GM12875 (cell line): ENCODE measurements at regions not wholly inside any gene's neighbourhood (a gene's known extent, or its start where the extent isn't known, plus 50 kb on each side); places are given as distances from the start of the nearest gene placed in this dataset.

ENCODE experiments used
- H3K4me3 ChIP-seq: one replicate; pipeline ENCODE4 v1.5.1; 2011; ENCODE audit warnings: low read depth, low read length, control low read depth
- CTCF ChIP-seq: IDR thresholded peaks from 2 replicates; pipeline ENCODE4 v1.5.1; 2011; ENCODE audit warnings: low read depth, mild to moderate bottlenecking, control low read depth, inconsistent platforms, low read length, moderate library complexity, borderline replicate concordance; ENCODE audit not compliant: insufficient read depth

DNA sequence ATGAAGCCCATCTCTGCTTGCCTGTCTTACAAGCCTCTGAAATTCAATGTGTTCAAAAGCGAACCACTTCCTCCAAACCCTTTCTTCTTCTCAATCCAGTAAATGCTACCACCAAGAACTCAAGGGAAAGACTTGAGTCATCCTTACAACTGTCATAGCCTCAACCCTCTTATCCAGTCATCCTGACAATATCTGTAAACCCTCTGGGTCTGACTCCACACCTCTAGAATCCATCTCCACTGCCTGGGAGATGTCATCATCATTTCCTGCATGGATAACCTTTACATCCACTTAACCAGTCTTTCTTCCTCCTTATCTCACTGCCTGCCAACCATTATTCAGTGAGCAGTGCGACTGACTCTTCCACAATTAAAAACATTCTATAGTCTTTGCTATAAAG, 441.1 kb downstream of the SETD4 start:
- no peak overlapping the region for H3K4me3 ChIP-seq
- TF ChIP-seq CTCF: no peak

DNA sequence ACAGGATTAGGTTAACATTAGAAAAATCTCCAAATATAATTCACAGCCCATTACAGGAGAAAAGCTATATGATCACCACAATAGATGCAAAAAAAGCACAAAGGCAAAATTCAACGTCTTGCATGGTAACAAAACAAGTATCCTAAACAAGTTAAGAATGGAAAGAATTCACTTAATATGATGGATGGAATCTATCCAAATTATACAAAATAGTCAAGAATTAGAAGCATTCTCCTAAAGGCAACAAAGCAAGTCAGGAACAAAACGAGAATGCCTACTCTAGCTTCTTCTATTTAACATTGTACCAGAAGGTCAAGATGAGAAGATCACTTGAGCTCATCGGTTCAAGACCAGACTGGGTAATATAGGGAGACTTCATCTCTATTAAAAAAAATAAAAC, 442.8 kb downstream of the SETD4 start:
- no peak for TF ChIP-seq CTCF
- no peak overlapping the region for H3K4me3 ChIP-seq

- H3K4me3 ChIP-seq: no peak overlapping the region
Observed at GRCh38 chr21:35616090-35616489, 444.2 kb downstream of the SETD4 start.

DNA sequence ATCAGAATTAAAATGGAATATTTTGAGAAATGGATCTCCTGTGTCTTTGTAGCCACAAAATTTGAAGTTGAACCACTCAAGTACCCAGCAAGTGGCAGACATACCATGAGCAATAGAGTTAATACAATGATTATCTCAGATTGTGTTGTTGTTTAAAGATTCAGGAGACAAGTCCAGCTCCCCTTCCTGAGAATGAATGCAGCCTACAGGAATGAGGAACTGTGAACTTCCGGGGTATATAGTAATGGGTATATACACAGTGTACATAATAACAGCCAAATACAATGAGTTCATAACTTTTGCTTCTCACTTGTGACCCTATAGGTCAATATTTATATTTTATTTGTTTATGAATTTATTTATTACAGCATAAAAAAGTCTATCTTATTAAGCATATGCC, 445.0 kb downstream of the SETD4 start:
- no peak overlapping the region for H3K4me3 ChIP-seq
- TF ChIP-seq CTCF: no peak

More at GRCh38 chr21:35616090-35616489, 444.2 kb downstream of the SETD4 start:
- no peak for TF ChIP-seq CTCF

- no peak for TF ChIP-seq CTCF
- no peak overlapping the region for H3K4me3 ChIP-seq
Observed at GRCh38 chr21:35614396-35614921, 445.9 kb downstream of the SETD4 start.

DNA sequence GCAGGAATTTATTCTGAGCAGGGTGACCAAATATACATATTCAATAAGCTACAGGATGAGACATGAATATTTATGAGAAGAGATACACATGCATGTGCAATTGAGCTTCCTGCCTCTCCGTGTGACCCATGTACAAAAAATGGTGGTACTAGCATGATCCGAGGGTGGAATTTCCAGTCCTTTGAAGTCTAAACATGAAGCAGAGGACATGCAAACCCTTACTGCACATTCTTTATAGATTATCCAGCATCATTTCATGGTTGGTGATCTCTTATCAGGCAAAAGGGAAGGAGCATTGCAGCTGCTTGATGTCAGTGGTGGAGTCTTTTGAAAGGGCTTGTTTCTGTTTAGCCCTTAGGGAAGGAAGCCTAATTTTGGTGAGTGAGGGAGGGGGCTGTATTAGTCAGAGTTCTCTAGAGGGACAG, 448.6 kb downstream of the SETD4 start:
- no peak for TF ChIP-seq CTCF
- no peak overlapping the region for H3K4me3 ChIP-seq

GRCh38 chr21:35609263-35609662, 451.1 kb downstream of the SETD4 start:
- no peak for TF ChIP-seq CTCF
- no peak overlapping the region for H3K4me3 ChIP-seq
